COLO668 (cell line): ENCODE measurements at regions not wholly inside any gene's neighbourhood (a gene's known extent, or its start where the extent isn't known, plus 50 kb on each side); places are given as distances from the start of the nearest gene placed in this dataset.

ENCODE experiments used
- DNase-seq: peaks from one replicate; lab custom pipeline; 2025; ENCODE audit not compliant: unreplicated experiment; lab: John Stamatoyannopoulos, UW

GRCh38 chr3:22208844-22209243, 457.8 kb upstream of the ZNF385D start:
- no peak for DNase-seq

GRCh38 chr3:22209578-22209977, 458.6 kb upstream of the ZNF385D start:
- DNase-seq, result no peak

GRCh38 chr3:22210693-22211092, 459.7 kb upstream of the ZNF385D start:
- DNase-seq, result no peak

GRCh38 chr3:22216601-22217000, 465.6 kb upstream of the ZNF385D start:
- no peak for DNase-seq

- DNase-seq, result no peak
Observed at GRCh38 chr3:22225161-22225560, 474.2 kb upstream of the ZNF385D start.

- no peak for DNase-seq
Observed at GRCh38 chr3:22228705-22229104, 477.7 kb upstream of the ZNF385D start.

GRCh38 chr3:22231061-22231460, 480.1 kb upstream of the ZNF385D start:
- DNase-seq, result no peak

- DNase-seq, result no peak
Observed at GRCh38 chr3:22236490-22237270, 485.7 kb upstream of the ZNF385D start.

- DNase-seq, result no peak
Observed at GRCh38 chr3:22239011-22239410, 488.0 kb upstream of the ZNF385D start.

- DNase-seq, result no peak
Observed at GRCh38 chr3:22241110-22241509, 490.1 kb upstream of the ZNF385D start.

GRCh38 chr3:22244761-22245521, 493.9 kb upstream of the ZNF385D start:
- DNase-seq, result no peak

- DNase-seq, result no peak
Observed at GRCh38 chr3:22245811-22246583, 495.0 kb upstream of the ZNF385D start.

GRCh38 chr3:22249658-22250057, 498.6 kb upstream of the ZNF385D start:
- DNase-seq, result no peak

- no peak for DNase-seq
Observed at GRCh38 chr3:22257252-22257651, 506.2 kb upstream of the ZNF385D start.

GRCh38 chr3:22262386-22262785, 511.4 kb upstream of the ZNF385D start:
- no peak for DNase-seq

- no peak for DNase-seq
Observed at GRCh38 chr3:22263042-22263441, 512.0 kb upstream of the ZNF385D start.

GRCh38 chr3:22265403-22265802, 514.4 kb upstream of the ZNF385D start:
- DNase-seq, result no peak

GRCh38 chr3:22269831-22270230, 518.8 kb upstream of the ZNF385D start:
- no peak for DNase-seq

GRCh38 chr3:22276351-22276750, 525.3 kb upstream of the ZNF385D start:
- no peak for DNase-seq

- DNase-seq, result no peak
Observed at GRCh38 chr3:22284559-22284958, 533.5 kb upstream of the ZNF385D start.

GRCh38 chr3:22288756-22289155, 537.7 kb upstream of the ZNF385D start:
- DNase-seq, result no peak

GRCh38 chr3:22292681-22293080, 541.7 kb upstream of the ZNF385D start:
- no peak for DNase-seq
